Heart right ventricle (tissue), 16 donors: ENCODE measurements at regions not wholly inside any gene's neighbourhood (a gene's known extent, or its start where the extent isn't known, plus 50 kb on each side); places are given as distances from the start of the nearest gene placed in this dataset.

Experiments
- ATAC-seq, 8 donors: fragments of 200-7000 bp; cut with Tn5 transposase; one replicate each; pipeline ENCODE4 v1.9.1; 2020; ENCODE audit warnings: mild to moderate bottlenecking in 8 of 8, moderate library complexity in 8 of 8, moderate number of reproducible peaks in 1 of 8
- DNase-seq, 2 donors: peaks; one replicate each; pipeline ENCODE4 v3.0.0-alpha.2; 2020
- H3K27ac ChIP-seq, 10 donors: fragments of 200-600 bp; sonication (generic) in 2 of 10; one replicate each; pipeline versions ENCODE4 v1.5.0 to v1.8.0; 2020 to 2022; ENCODE audit warnings: mild to moderate bottlenecking in 3 of 10
- H3K27me3 ChIP-seq, 7 donors: fragments of 200-600 bp; one replicate each; pipeline ENCODE4 v1.8.0; 2021 to 2022; ENCODE audit warnings: mild to moderate bottlenecking in 2 of 7
- H3K36me3 ChIP-seq, 9 donors: fragments of 200-600 bp; sonication (generic) in 1 of 9; one replicate each; pipeline versions ENCODE4 v1.5.0 to v1.8.0; 2020 to 2022; ENCODE audit warnings: mild to moderate bottlenecking in 2 of 9
- H3K4me1 ChIP-seq, 9 donors: fragments of 200-600 bp; sonication (generic) in 1 of 9; one replicate each; pipeline versions ENCODE4 v1.5.0 to v1.8.0; 2020 to 2022; ENCODE audit warnings: mild to moderate bottlenecking in 4 of 9
- H3K4me3 ChIP-seq, 10 donors: fragments of 200-600 bp; sonication (generic) in 2 of 10; one replicate each; pipeline versions ENCODE4 v1.5.0 to v1.8.0; 2020 to 2022; ENCODE audit warnings: mild to moderate bottlenecking in 7 of 10, moderate library complexity in 2 of 10
- H3K9me3 ChIP-seq, 11 donors: fragments of 200-600 bp in 10 of 11; sonication (generic) in 2 of 11; one replicate each; pipeline versions ENCODE4 v1.5.0 to v1.8.0; 2013 to 2022; ENCODE audit warnings: mild to moderate bottlenecking in 2 of 11, control low read depth in 1 of 11, moderate library complexity in 1 of 11
- WGBS, 2 donors: extraction: QIAGEN DNeasy Blood & Tissue Kit; methylation state at CpG; one replicate each; pipeline ENCODE4 v1.1.7; 2013; ENCODE audit warnings: inconsistent platforms in 1 of 2; 5-methylcytosine and 5-hydroxymethylcytosine counted together
- intact Hi-C, 10 donors: fragments of 100-400 bp; cut with DNase I; formaldehyde crosslinking; loops; one replicate each; pipeline versions ENCODE4 v1.11.1 to v1.14.2; 2022
- TF ChIP-seq, protein P1 (sequence below), 9 donors: fragments of 200-600 bp; sonication (generic) in 2 of 9; IDR thresholded peaks; one replicate each; pipeline versions ENCODE4 v1.5.0 to v1.8.0; 2021 to 2022; ENCODE audit warnings: antibody characterized with exemption in 9 of 9, mild to moderate bottlenecking in 5 of 9, moderate library complexity in 1 of 9
- donor health status: Arrhythmogenic right ventricular cardiomyopathy.
- donor health status: ischemic (EF 13 %, LVEDD 7.1; RV severe dilation, severe dysfunction).
- donor health status: healthy with polysubstance abuse.
- donor health status: DM: no; HTN: yes; CAD: no.
- donor health status: DM: no; HTN: no; CAD: no.
- donor health status: ischemic (EF 25% LVEDD 6.9; RV normal size, moderate dysfunction).
- donor health status: ischemic (EF 25% LVEDD 5.7; RV mildly dilated, moderate dysfunction).
- donor health status: healthy.
- donor health status: DM: yes; HTN: yes; CAD: no.
- donor health status: Ischemic cardiomyopathy.
- donor health status: ischemic (EF 35%, LVEDD 5.7; RV mildly dilated, moderate dysfunction).
- donor health status: nonischemic (EF 11% LVEDD 7.7; RV severe dilation, severe dysfunction).
- donor health status: DM: yes; HTN: yes; CAD: no.
- donor health status: PGD.
- donor health status: ischemic (EF 29% LVEDD 5.4; RV normal size, mild dysfunction).
- donor health status: nonischemic (EF 23%, LVEDD 6.1; RV moderate dilation, normal function).

DNA sequence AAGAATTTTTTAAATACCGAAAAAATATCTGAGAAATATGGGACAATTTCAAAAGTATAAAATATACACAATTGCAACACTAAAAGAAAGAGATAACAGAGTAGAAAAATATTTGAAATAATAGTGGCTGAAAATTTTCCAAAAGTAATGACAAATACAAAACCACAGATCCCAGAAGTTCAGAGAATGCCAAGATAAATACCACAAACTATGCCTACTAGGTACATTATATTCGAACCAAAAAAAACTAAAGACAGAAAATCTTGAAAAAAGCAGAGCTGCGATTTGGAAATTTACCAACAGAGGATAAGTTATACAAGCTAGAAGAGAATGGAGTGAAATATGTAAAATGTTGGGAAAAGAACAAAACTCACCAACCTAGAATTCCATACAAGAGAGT lies 191.3 kb upstream of the ELAC2 start:
- no peak overlapping the region for H3K4me3 ChIP-seq
- no peak overlapping the region for H3K27ac ChIP-seq
- intact Hi-C loops, result no loop called here
- peaks cover 0 to 14% (median 4%) of the 10 kb centered on the region in 11 donors for H3K9me3 ChIP-seq
- H3K36me3 ChIP-seq, result no peaks in the 10 kb centered on the region
- 58 to 67% methylated on average over 3 of the region's 3 CpGs for WGBS, 2 donors
- ATAC-seq (no peak), DNase-seq (no peak)
- TF ChIP-seq, protein P1, sequence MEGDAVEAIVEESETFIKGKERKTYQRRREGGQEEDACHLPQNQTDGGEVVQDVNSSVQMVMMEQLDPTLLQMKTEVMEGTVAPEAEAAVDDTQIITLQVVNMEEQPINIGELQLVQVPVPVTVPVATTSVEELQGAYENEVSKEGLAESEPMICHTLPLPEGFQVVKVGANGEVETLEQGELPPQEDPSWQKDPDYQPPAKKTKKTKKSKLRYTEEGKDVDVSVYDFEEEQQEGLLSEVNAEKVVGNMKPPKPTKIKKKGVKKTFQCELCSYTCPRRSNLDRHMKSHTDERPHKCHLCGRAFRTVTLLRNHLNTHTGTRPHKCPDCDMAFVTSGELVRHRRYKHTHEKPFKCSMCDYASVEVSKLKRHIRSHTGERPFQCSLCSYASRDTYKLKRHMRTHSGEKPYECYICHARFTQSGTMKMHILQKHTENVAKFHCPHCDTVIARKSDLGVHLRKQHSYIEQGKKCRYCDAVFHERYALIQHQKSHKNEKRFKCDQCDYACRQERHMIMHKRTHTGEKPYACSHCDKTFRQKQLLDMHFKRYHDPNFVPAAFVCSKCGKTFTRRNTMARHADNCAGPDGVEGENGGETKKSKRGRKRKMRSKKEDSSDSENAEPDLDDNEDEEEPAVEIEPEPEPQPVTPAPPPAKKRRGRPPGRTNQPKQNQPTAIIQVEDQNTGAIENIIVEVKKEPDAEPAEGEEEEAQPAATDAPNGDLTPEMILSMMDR (IDR thresholded peaks at IDR 0.05), result no peak
- H3K27me3 ChIP-seq, result peaks cover 0 to 2% (median 0%) of the 10 kb centered on the region in 7 donors
- H3K4me1 ChIP-seq, result no peaks in the 10 kb centered on the region

DNA sequence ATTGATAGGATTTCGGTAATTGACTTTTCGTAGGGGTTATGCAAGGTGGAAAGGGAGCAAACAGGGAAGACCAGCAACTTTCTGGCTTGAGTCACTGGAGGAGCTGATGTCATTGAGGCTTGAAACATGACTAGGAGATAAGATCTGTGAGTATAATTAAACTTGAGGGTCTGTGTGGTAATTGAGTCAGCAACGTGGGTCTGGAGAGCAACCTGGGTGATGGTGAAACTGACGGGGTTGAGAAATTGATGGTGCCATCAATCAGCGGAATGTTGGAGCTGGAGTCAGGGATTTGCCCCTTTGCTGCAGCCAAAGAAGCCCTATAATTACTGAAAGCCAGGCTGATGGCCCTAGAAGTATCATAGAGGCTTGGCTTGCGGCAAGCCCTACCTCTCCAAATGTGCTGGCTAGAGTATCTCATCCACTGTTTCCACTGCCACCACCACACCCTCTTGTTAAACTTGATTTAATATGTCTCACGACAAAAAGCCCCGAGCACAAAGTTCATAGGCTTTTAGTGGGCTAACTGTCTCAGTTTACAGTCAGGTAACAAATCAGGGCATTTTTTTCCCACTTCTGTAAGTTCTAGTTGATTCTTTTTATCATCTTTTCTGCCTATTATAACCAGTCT lies 186.9 kb upstream of the ELAC2 start:
- Histone ChIP-seq H3K4me1 (no peaks in the 10 kb centered on the region), H3K27ac (no peak overlapping the region), H3K9me3 (peaks cover 0 to 4% (median 0%) of the 10 kb centered on the region in 11 donors), H3K27me3 (peaks cover 0 to 4% (median 0%) of the 10 kb centered on the region in 7 donors), H3K4me3 (no peak overlapping the region), H3K36me3 (no peaks in the 10 kb centered on the region)
- DNase-seq, result no peak
- ATAC-seq, result no peak
- TF ChIP-seq, protein P1 (IDR thresholded peaks at IDR 0.05), result no peak
- WGBS, 2 donors, result 70 to 76% methylated on average over 8 of the region's 8 CpGs
- intact Hi-C loops, result no loop called here

DNA sequence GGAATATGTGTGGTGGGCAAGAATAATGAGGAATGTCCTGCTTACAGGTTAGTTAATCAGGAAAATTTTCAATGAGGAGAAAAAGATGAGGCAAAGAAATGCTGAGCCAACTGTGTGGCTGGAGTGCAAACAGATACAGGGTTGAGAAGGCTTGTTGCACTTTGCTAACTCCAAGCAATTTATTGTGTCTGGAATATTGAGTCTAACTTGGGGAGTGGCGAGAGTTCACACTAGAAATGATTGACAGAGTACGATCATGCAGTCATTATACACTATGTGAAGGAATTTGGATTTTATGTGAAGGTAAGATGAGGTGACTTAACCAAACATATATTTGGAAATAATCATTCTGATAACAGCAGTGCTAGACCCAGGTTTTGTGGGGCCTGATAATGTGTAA lies 185.0 kb upstream of the ELAC2 start:
- no peaks in the 10 kb centered on the region for H3K36me3 ChIP-seq
- H3K27ac ChIP-seq, result no peak overlapping the region
- H3K27me3 ChIP-seq, result peaks cover 0 to 4% (median 0%) of the 10 kb centered on the region in 7 donors
- peaks cover 0 to 4% (median 0%) of the 10 kb centered on the region in 11 donors for H3K9me3 ChIP-seq
- TF ChIP-seq, protein P1 (IDR thresholded peaks at IDR 0.05), result no peak
- no peak overlapping the region for H3K4me3 ChIP-seq
- WGBS, 2 donors, result 81 to 86% methylated on average over 2 of the region's 2 CpGs
- ATAC-seq, result no peak
- DNase-seq, result no peak
- intact Hi-C loops, result no loop called here
- peaks cover 0 to 4% (median 0%) of the 10 kb centered on the region in 9 donors for H3K4me1 ChIP-seq

DNA sequence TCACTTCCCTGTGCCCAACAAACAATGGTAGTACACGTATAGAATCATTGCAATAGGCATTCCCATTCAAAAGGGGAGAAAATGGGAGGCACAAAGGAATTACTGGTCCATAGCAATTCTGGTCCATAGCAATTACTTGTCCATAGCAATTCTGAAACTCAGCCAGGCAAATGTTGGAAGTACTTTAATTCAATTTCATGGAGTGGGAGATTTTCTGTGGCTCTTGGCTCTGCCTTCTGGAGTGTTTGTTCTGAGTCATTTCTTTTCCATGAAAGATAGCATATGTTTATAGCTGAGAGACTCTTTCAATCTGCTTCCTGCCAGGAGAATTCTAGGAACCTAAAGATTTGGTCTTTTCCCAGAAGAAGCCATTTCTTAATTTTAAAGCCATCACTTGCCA lies 182.8 kb upstream of the ELAC2 start:
- WGBS, 2 donors, result 45 to 51% methylated on average over 1 of the region's 1 CpG
- intact Hi-C loops, result no loop called here
- no peak overlapping the region for H3K4me3 ChIP-seq
- no peak overlapping the region for H3K27ac ChIP-seq
- no peak for DNase-seq
- H3K36me3 ChIP-seq, result no peaks in the 10 kb centered on the region
- TF ChIP-seq, protein P1 (IDR thresholded peaks at IDR 0.05), result no peak
- H3K27me3 ChIP-seq, result peaks cover 0 to 4% (median 0%) of the 10 kb centered on the region in 7 donors
- no peak for ATAC-seq
- H3K4me1 ChIP-seq, result peaks cover 0 to 6% (median 0%) of the 10 kb centered on the region in 9 donors
- peaks cover 0 to 3% (median 0%) of the 10 kb centered on the region in 11 donors for H3K9me3 ChIP-seq
